GM19452 (cell line): ENCODE measurements at regions not wholly inside any gene's neighbourhood (a gene's known extent, or its start where the extent isn't known, plus 50 kb on each side); places are given as distances from the start of the nearest gene placed in this dataset.

ENCODE experiments used
- ATAC-seq: cut with Tn5 transposase; IDR thresholded peaks from one replicate; pipeline ENCODE4 v1.9.1; 2021; ENCODE audit not compliant: unreplicated experiment

DNA sequence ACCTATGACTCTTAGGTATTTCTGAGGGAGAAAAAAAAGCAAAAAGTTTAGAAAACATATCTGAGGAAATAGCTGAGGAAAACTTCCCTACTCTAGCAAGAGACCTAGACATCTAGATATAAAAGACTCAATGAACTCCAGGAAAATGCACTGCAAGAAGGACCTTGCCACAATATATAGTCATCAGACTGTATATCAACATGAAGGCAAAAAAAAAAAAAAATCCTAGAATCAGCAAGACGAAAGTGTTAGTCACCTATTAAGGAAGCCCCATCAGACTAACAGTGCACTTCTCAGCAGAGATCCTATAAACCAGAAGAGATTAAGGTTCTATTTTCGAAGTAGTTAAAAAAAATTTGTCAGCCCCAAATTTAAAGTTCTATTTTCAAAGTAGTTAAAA lies 166.2 kb downstream of the TMEM38B start:
- ATAC-seq = no peak

DNA sequence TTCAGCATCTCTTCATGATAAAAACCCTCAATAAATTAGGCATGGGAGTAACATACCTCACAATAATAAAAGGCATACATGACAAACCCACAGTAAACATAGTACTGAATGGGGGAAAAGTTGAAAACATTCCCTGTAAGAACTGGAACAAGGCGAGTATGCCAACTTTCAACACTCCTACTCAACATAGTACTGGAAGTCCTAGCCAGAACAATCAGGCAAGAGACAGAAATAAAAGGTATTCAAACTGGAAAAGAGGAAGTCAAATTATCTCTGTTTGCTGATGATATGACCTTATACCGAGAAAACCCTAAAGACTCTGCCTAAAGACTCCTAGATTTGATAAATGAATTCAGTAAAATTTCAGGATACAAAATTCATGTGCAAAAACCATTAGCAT lies 167.6 kb downstream of the TMEM38B start:
- no peak for ATAC-seq

DNA sequence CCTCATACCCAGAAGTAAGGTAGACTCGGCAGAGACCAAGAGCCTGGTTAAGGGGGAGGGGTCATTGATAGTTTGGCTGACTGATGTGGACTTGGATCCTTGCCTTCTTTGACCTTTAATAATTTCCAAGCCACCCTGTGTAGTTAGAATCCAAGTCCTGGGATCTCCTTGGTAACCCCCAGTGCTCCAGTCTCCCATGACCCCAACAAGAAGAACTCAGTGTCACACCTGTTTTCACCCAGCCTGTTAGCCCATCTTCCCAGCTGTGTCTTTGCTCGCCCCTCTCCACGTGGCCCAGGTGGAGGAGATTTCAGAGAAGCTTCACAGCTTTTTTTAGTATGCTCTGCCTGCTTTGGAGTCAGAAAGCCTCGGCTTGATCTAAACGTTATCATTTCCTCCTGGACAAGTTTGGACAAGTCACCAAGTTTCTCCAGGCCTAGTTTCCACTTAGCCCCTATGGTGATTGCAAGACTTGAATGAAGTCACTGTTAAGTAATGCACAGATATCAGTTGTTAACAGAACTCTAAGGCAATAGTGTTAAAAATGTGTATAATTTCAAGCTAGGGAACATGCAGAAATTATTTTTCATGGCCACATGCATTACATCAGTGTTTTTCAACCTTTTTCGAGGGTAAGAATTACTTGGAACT lies 170.0 kb downstream of the TMEM38B start:
- no peak for ATAC-seq

DNA sequence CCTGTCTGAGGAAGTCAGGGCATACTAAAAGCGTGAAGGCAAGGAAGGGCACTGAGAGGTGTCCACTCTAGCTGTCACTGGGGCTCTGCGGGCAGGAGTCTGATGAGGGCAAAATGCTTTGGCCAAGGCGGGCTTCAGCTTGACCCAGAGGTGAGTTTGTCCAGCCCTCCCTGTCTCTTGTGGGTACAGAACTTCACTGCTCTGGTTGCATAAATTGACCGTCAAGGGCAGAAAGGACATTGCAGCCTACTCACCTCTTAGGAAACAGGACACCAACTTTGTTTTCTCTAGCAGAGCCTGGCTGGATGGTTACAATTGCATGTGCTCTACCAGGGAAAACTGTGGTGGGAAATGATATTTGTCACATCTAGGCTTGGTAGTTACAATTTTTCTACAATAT lies 170.9 kb downstream of the TMEM38B start:
- no peak for ATAC-seq

DNA sequence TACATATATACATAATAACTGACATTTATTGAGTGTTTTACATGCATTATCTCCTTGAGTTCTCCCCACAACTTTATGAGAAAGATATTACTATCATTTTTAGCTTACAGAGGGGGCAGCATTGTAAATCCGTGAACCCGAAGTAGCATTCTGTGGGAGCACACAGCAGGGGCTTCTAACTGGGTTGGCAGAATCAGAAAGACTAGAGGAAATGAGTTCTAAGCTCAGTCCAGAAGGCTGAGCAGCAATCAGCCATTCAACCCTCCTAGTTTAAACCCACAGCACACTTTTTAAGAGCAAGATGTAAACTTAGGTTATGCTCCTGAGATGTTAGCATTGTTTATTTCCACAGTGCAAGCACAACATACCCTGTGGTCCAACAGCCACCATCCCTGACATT lies 177.2 kb downstream of the TMEM38B start:
- ATAC-seq = no peak

DNA sequence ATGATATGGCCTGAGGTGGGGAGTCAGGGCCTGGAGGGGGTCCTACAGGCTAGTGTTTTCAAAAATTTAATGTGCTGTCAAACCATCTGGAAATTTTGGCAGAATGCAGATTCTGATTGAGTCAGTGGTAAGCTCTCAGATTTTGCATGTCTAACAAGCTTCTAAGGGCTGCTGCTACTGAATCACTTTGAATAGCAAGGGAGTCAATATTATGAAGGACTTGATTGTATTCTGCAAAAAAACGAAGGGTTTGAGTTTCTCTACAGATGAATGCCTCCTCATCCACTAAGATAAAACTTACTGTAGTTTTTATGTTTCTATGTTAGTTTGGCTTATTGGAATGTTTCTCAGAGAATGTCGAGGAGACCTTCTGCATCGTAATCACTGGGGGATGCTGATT lies 179.5 kb downstream of the TMEM38B start:
- no peak for ATAC-seq

DNA sequence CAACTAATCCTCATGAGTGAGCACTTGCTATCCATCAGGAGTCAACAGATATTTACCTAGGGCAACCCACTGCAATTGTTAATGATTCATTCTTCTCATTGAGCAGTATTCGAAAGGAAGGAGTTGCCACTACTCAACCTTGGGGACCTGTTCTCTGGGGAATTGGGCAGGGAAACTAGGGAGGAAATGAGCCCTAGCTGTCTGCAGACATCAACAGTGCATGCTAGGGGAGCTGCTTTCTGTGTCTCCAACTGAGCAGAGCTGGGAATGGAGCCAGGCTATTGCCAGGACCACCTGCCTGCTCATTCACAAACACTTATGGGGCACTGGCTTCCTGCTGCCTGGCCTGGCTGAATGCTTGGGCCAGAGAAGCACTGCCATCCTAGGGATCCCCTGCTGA lies 183.4 kb downstream of the TMEM38B start:
- peak; percentile 77 for ATAC-seq

DNA sequence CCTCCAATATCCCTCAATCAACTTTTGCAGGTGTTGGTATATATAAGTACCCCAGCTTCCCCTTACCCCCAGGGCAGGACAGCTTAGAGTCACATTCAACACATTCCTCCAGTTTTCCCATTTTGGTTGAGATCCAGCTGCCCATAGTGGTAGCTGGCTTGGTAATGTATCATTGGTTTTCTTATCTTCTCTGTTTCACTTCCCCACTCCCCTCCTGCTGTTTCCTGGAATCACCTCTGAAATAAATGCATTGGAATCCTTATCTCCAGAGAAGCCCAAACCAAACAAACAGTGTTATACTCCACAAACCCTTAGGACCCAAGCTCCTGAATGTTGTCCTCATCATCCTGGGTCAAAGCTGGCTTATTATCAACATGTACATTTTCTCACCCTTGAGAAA lies 184.8 kb downstream of the TMEM38B start:
- no peak for ATAC-seq

DNA sequence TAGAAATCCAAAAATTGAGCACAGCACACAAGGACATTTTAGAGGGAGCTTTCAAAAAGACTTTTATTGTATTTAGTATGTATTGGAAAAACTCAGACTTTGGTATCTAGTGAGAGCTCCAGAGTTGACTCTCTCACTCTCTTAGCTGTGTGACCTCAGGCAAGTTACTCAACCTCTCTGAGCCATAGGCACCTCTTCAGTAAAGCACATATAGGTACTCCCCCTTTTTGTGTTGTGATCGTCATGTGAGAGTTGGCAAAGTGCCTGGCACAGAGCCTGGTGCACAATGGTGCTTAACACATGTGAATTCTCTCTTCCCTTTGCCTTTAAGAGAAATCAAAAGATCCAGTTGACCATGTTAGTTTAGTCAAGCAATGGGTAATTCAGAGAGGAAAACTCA lies 186.2 kb downstream of the TMEM38B start:
- ATAC-seq = no peak

DNA sequence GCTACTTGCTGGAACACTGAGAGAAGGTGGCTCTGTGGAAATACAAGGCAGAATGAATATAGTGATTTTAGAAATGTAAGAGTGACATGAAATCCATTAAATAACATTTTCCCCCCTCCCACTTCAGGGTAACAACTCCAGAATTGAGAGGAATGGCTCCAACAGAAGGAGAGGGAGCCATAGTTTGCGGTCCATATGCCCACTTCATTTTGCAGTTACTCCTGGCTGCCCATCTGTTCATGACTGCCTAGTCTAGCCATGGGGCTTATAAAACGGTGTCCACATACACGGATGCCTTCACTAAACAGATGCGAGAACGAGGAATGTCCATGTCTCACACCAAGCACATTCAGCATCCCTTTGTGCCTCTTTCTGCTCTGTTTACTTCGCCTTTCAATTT lies 186.7 kb downstream of the TMEM38B start:
- no peak for ATAC-seq

DNA sequence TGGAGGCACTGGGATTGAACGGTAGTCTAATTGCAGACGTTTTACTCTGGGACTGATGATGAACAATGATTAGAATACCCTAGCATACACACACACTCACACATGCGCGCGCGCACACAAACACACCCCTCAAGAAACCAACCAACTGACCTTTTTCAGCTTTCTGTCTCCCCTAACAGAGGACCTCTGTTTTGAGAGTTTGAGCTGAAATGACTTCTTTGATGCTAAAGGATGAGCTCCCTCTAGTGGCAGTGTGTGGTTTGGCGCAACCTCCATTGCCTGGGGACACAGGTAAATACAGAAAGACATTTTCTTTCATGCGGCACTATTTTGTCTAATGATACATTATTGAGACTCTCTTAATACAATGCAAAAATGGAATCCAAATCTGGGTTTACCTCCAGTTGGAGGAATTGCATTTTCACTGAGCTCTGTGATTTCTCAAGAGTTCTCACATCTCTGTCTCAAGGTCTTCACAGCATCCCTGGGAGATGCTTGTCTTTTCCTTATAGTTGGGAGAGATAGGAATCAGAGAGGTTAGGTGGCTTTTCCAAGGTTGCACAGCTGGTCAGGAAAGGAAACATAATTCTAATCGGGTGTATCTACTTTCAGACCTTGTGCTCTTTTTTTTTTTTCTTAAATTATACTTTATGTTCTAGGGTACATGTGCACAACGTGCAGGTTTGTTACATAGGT lies 187.5 kb downstream of the TMEM38B start:
- no peak for ATAC-seq

DNA sequence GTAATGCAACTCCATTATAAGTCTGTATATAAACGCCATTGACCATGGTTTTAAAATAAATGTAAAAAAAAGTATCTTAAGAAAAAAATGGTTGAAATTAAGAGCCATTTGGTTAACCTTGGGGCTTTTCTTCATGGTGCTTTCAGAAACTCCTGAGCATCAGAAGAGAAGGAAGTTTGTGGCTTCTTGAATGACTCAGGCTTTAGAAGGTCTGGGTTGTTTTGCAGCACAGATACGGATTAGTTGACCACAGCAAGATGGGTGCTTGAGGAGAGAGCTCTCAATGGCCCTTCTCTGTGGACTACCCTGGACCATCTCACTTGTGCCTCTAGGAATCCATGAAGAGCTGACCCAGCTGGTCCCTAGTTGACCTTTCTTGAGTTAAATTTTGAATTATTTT lies 189.5 kb downstream of the TMEM38B start:
- ATAC-seq = peak; percentile 91

DNA sequence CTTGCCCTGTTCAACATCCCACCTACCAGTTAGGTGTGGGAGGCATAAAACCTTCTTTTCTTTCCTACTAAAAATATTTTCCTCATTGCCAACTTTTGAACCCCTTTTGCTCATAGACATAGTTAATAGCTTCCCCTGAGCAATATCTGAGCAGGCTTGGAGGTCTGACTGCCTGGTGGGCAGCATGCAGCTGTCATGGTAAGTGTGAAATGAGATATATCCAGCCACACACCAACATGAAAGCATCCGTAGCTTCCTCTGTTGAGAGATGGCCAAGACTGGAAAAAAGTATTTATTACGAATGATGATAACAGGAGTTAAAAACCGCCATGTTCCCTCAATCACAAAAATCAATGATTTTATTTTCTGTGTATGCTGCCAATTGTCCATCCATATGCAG lies 190.1 kb downstream of the TMEM38B start:
- ATAC-seq = no peak

DNA sequence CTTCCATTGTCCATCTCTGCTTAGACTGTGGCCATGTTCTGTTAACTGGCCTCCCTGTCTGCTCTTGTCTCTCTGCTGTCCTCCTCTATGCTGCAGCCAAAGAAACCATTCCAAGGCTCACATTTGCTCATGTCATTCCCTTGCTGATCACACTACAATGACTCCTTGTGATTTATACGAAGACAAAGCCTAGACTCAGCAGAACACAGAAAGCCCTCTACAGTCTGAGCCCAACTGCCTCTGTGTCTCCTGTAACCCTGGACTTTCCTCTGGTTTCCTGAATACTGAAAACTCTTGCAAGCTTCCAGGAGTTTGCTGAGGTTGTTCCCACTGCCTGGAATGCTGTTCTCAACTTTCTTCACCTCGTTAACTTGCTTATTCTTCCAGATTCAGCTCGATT lies 191.8 kb downstream of the TMEM38B start:
- ATAC-seq = no peak

DNA sequence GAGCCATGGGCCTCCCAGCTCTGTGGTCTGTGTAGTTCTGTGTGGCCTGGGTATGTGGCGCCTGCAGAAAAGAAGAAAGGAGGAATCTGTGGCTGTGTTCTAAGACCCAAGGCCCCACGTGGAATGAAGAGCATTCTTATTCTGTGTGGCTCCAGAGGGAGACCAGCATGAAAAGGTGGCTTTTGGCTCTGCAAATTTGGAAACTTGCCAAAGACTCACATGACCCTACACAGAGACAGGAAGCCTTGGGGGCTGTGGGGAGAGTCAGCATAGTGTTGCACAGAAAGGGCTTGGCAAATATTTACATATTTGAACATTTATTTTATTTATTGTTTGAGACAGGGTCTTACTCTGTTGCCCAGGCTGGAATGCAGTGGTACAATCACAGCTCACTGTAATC lies 193.3 kb downstream of the TMEM38B start:
- ATAC-seq = no peak

DNA sequence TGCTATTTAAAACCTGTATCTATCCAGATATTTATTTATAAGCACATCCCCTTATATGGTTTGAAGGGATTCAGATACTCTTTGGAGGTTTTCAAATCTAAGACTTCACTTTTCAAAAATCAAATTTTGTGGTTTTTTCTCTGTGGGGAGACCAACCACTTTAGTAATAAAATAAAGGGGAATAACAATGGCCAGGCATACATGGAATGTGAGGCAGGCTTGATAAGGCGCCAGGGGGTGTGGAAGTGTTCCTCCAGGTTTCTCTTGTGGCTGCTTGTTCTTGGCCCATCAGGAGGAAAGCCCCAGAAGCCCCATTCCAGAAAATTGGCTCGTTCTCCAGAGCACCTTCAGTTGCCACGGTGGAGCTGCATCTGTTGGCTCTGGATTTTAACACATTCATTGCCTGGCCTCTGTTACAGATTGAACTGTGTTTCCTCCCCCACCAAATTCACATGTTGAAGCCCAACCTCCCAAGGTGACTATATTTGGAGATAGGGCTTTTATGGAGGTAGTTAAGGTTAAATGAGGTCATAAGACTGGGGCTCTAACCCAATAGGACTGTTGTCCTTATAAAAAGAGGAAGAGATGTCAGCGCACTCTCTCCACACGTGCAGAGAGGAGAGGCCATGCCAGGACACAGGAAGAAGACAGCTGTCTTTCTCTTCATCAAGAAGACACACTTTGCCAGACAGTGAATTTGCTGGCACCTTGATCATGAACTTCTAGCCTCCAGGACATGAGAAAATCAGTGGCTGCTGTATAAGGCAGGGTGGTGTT lies 195.9 kb downstream of the TMEM38B start:
- ATAC-seq = no peak

DNA sequence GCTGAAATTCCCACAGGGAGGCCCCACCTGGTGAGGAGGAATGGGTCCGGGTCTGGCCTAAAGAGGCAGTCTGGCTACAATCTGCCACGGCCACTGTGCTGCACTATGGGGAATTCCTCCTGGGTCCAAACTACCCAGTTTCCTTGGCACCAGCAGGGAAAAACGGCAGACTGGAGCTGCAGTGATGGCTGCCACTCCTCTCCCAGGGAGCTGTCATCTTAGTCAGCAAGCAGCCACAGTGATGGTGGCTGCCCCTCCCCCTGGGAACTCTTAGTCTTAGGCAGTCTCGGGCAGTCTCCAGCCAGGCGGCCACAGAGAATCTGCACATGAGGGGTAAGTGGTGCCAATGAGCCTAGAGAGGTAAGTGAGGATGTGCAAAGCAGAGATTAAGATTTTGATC lies 205.8 kb downstream of the TMEM38B start:
- ATAC-seq = no peak

DNA sequence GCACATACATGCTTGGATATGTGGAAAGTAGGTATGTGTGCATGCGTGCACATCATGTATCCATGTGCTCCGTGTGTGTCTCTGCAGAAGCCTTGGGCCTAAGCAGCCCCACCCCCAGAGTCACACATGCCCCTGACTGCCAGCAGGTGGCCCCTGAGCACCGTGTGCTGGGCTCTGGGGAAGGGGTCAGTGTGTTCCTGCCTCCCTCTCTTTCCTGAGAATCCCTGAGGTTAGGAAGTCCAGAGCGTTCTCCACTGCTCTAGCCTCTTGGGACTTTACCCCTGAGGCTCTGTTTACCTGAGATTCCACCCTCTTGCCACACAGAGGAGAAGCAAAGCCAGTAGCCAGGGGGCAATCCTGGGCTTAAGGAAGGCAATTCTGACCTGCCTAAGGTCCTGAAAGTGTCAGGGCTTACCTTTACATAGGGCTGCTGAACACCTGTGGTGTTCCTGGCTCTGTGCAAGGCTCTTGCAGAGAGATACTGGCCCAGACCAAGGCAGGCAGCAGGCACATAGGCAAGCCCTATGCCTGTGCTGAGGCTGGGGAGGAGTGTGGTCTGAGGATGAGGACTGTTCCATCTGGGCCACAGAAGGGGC lies 207.3 kb downstream of the TMEM38B start:
- no peak for ATAC-seq

DNA sequence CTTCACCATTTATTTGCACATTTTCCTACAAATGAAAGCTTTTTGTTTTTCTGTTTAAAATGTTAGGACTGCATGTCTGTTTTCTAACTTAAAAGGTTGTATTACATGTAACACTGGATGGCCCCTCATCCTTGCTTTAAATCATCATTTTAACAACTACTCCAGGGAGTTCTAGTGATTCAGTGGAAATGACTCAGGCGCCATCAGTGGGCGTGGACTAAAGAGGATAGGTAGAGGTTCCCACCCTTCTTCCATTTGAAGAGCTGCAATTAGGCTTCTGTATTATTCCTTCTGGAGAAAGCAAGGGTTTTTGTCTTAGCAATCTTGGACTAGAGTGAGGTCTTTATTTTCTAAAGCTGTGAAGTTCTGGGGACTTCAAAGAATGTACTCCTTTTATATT lies 213.7 kb downstream of the TMEM38B start:
- no peak for ATAC-seq

DNA sequence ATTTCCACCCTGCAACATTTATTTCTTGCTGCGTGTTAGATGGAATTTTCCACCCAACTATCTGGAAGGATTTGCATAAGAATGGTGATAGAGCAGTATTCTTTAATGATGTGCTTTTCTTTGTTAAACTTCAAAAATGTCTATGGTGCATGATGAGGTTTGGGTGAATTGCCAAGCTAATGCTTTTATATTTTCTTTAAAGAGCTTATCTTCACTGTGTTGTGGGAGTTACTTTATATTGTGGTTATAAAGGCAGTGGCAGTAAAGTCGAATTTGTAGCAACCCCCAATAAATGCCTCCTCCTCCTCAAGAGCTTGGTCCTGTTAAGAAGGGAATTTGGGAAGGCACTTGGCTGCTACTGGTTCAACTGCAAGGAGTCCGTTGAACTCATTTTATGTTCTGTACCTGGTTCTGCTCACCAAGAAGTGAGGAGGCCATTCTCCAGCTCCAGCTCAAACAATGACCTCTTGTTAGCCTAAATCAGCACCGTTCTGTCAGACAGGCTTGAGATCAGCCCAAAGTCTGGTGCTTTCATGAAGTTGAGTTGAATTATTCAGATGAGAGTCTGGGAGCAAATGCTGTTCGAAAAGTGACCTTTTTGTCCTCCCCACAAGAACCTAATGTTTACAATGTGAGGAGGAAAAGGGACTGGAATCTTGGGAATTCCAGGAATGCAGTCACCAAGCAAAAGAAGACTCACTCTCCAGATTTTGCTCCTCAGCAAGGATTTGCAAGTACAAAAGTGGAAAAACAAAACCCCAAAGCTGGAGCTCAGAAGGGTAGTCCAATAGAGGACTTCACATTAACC lies 217.0 kb downstream of the TMEM38B start:
- no peak for ATAC-seq
